ENCODE measurements at regions not wholly inside any gene's neighbourhood (a gene's known extent, or its start where the extent isn't known, plus 50 kb on each side); places are given as distances from the start of the nearest gene placed in this dataset.

GRCh38 chr12:33529031-33529430 is 89.4 kb upstream of the SYT10 start:
- H3K9ac ChIP-seq (ENCODE audit: extremely low read depth, insufficient read length, low read length): no peak overlapping the region
- H3K4me3 Mint-ChIP-seq: no peak overlapping the region
- H3K4me1 Mint-ChIP-seq: peaks cover 7 to 8% of the 10 kb centered on the region in 2 experiments
- H3K14ac ChIP-seq (ENCODE audit: insufficient read depth, low read length): no peak overlapping the region
- H4K8ac ChIP-seq (replicated peaks; ENCODE audit: insufficient read length, low read depth, low read length): no peak overlapping the region
- H4K20me1 ChIP-seq (ENCODE audit: control insufficient read depth, insufficient read depth, insufficient read length): no peaks in the 10 kb centered on the region
- H3K27me3 ChIP-seq (ENCODE audit: insufficient read depth, low read length): no peaks in the 10 kb centered on the region
- no peak overlapping the region for H4K91ac ChIP-seq (ENCODE audit: insufficient read length, low read depth, low read length)
- H3K79me2 ChIP-seq (ENCODE audit: insufficient read depth, low read length): no peaks in the 10 kb centered on the region
- no CpG with 5 or more reads among the region's 2 CpGs for WGBS (ENCODE audit: extremely low coverage, insufficient read length, low lambda C conversion rate)
- no peak overlapping the region for H2AK5ac ChIP-seq (ENCODE audit: insufficient read length, low read length)
- no peak overlapping the region for H3K56ac ChIP-seq (ENCODE audit: insufficient read length, low read depth, low read length)
- no peak overlapping the region for H2BK12ac ChIP-seq (ENCODE audit: insufficient read length, low read depth, low read length)
- H3K4me2 ChIP-seq (ENCODE audit: insufficient read depth, insufficient read length, low read length): no peak overlapping the region
- no peak overlapping the region for H3K27ac ChIP-seq (ENCODE audit: insufficient read length, low read depth, low read length)
- no peaks in the 10 kb centered on the region for H3K9me3 ChIP-seq (ENCODE audit: control insufficient read depth, low read depth, low read length)
- peaks cover 0 to 4% (median 0%) of the 10 kb centered on the region in 3 experiments; a peak in 2 of 7 replicates for H3K36me3 Mint-ChIP-seq (ENCODE audit: insufficient read depth in 1 of 3, low read depth in 3 of 3)
- DNase-seq: no peak
- no peak overlapping the region for H3K27ac Mint-ChIP-seq
- no peak overlapping the region for H2AFZ ChIP-seq (ENCODE audit: low read length)
- H3K23ac ChIP-seq (ENCODE audit: insufficient read length, low read depth, low read length): no peak overlapping the region
- H3K4ac ChIP-seq (ENCODE audit: low read depth, low read length): no peak overlapping the region
- no peaks in the 10 kb centered on the region for H3K4me1 ChIP-seq (ENCODE audit: insufficient read depth, low read length)
- H3K79me1 ChIP-seq (ENCODE audit: insufficient read depth, low read depth, low read length, poor library complexity, severe bottlenecking): no peaks in the 10 kb centered on the region
- no peaks in the 10 kb centered on the region for H3K23me2 ChIP-seq (ENCODE audit: insufficient read length, low read depth, low read length, poor library complexity, severe bottlenecking)
- no peaks in the 10 kb centered on the region; the same call in 1 of the 2 replicates for H3K27me3 Mint-ChIP-seq (ENCODE audit: low read depth)
- no peak for TF ChIP-seq CTCF (conservative IDR thresholded peaks at IDR 0.05)
- H3K18ac ChIP-seq (ENCODE audit: insufficient read length, low read depth, low read length): no peak overlapping the region
- peaks cover 14 to 18% of the 10 kb centered on the region in 2 experiments; a peak in 4 of 5 replicates for H3K9me3 Mint-ChIP-seq
- H4K5ac ChIP-seq (ENCODE audit: insufficient read length, low read depth, low read length): no peak overlapping the region
- H2BK20ac ChIP-seq (ENCODE audit: low read depth, low read length, poor library complexity, severe bottlenecking): no peak overlapping the region
- H2BK120ac ChIP-seq (ENCODE audit: low read depth, low read length, poor library complexity, severe bottlenecking): no peak overlapping the region
- no peak overlapping the region for H3T11ph ChIP-seq (ENCODE audit: low read length)
- no peak overlapping the region for H2BK5ac ChIP-seq (ENCODE audit: insufficient read length, low read length)
- H2BK15ac ChIP-seq (ENCODE audit: low read depth, low read length): no peak overlapping the region

Data from H9 (cell line).